ENCODE measurements at regions not wholly inside any gene's neighbourhood (a gene's known extent, or its start where the extent isn't known, plus 50 kb on each side); places are given as distances from the start of the nearest gene placed in this dataset.

- TF ChIP-seq CTCF (IDR thresholded peaks at IDR 0.05) (no peak), EZH2 (IDR thresholded peaks at IDR 0.05) (no peak), EZH2phosphoT487 (IDR thresholded peaks at IDR 0.05) (no peak)
Measured at GRCh38 chr2:172358691-172359556, 68.5 kb upstream of the ITGA6 start.

Data from neural progenitor cell (in vitro differentiated cells).